Loucy (cell line): ENCODE measurements at regions not wholly inside any gene's neighbourhood (a gene's known extent, or its start where the extent isn't known, plus 50 kb on each side); places are given as distances from the start of the nearest gene placed in this dataset.
A peak's percentile ranks its signal among the peaks of the same experiment; 100 is the strongest.

Experiments
- H2AFZ ChIP-seq: fragments of 200-600 bp; sonication (generic); 2 replicates; pipeline ENCODE4 v1.6.0; 2016; ENCODE audit warnings: antibody characterized with exemption, mild to moderate bottlenecking, low read length, moderate library complexity
- H3F3A ChIP-seq: fragments of 200-600 bp; 2 replicates; pipeline ENCODE4 v1.6.0; 2016; ENCODE audit warnings: antibody characterized with exemption, low read depth, mild to moderate bottlenecking
- H3K27me3 ChIP-seq: fragments of 200-600 bp; sonication (generic); 2 replicates; pipeline ENCODE4 v1.6.1; 2014; ENCODE audit warnings: low read length, mild to moderate bottlenecking; ENCODE audit not compliant: insufficient read depth, poor library complexity, severe bottlenecking
- H3K36me3 ChIP-seq: fragments of 200-600 bp; sonication (generic); 2 replicates; pipeline ENCODE4 v1.6.1; 2016; ENCODE audit warnings: low read length; ENCODE audit not compliant: insufficient read depth
- H3K4me1 ChIP-seq: fragments of 200-600 bp; sonication (generic); 2 replicates; pipeline ENCODE4 v1.5.1; 2014; ENCODE audit warnings: low read length, mild to moderate bottlenecking; ENCODE audit not compliant: insufficient read depth, poor library complexity, severe bottlenecking
- H3K4me2 ChIP-seq: fragments of 200-600 bp; sonication (generic); 2 replicates; pipeline ENCODE4 v1.6.0; 2014; ENCODE audit warnings: antibody characterized with exemption, low read length, low read depth, mild to moderate bottlenecking; ENCODE audit not compliant: poor library complexity, severe bottlenecking
- H3K4me3 ChIP-seq: fragments of 200-600 bp; sonication (generic); 2 replicates; pipeline ENCODE4 v1.5.1; 2014; ENCODE audit warnings: low read length, mild to moderate bottlenecking, mixed read lengths; ENCODE audit not compliant: poor library complexity, severe bottlenecking
- H3K79me2 ChIP-seq: fragments of 200-600 bp; sonication (generic); 2 replicates; pipeline ENCODE4 v1.6.1; 2014; ENCODE audit warnings: low read length; ENCODE audit not compliant: insufficient read depth
- H3K9ac ChIP-seq: fragments of 200-600 bp; sonication (generic); 2 replicates; pipeline ENCODE4 v1.6.0; 2014; ENCODE audit warnings: mild to moderate bottlenecking, low read depth, low read length, moderate library complexity; ENCODE audit not compliant: poor library complexity, severe bottlenecking
- H3K9me2 ChIP-seq: fragments of 200-600 bp; sonication (generic); replicated peaks from 2 replicates; pipeline ENCODE4 v1.6.1; 2016; ENCODE audit warnings: low read depth, low read length, mixed read lengths
- H3K9me3 ChIP-seq: fragments of 200-600 bp; sonication (generic); 2 replicates; pipeline ENCODE4 v1.6.1; 2014; ENCODE audit warnings: mild to moderate bottlenecking, antibody characterized with exemption, low read length, low read depth; ENCODE audit not compliant: insufficient read depth
- H4K20me1 ChIP-seq: fragments of 200-600 bp; sonication (generic); 2 replicates; pipeline ENCODE4 v1.6.0; 2014; ENCODE audit warnings: antibody characterized with exemption, low read length, mild to moderate bottlenecking; ENCODE audit not compliant: insufficient read depth, poor library complexity, severe bottlenecking
- EZH2phosphoT487 ChIP-seq: fragments of 200-600 bp; IDR thresholded peaks from 2 replicates; pipeline ENCODE4 v1.6.1; 2018; ENCODE audit warnings: antibody characterized with exemption, mild to moderate bottlenecking, moderate library complexity, borderline replicate concordance
- TF ChIP-seq, protein P1 (sequence below): fragments of 200-600 bp; sonication (generic); conservative IDR thresholded peaks from 2 replicates; pipeline ENCODE4 v1.5.1; 2014; ENCODE audit warnings: mild to moderate bottlenecking, antibody characterized with exemption, low read length

- Histone ChIP-seq H3K4me2 (peak overlapping the region; percentile 60), H4K20me1 (no peaks in the 10 kb centered on the region), H3K9ac (peak overlapping the region; percentile 67), H3K79me2 (no peaks in the 10 kb centered on the region), H3K36me3 (no peaks in the 10 kb centered on the region), H3F3A (peaks cover 8% of the 10 kb centered on the region; the same call in 1 of the 2 replicates), H3K4me1 (peaks cover 39% of the 10 kb centered on the region), H3K9me3 (no peaks in the 10 kb centered on the region), H2AFZ (peak overlapping the region; percentile 25), H3K9me2 (no peaks in the 10 kb centered on the region), H3K27me3 (no peaks in the 10 kb centered on the region), H3K4me3 (no peak overlapping the region)
- TF ChIP-seq, protein P1, sequence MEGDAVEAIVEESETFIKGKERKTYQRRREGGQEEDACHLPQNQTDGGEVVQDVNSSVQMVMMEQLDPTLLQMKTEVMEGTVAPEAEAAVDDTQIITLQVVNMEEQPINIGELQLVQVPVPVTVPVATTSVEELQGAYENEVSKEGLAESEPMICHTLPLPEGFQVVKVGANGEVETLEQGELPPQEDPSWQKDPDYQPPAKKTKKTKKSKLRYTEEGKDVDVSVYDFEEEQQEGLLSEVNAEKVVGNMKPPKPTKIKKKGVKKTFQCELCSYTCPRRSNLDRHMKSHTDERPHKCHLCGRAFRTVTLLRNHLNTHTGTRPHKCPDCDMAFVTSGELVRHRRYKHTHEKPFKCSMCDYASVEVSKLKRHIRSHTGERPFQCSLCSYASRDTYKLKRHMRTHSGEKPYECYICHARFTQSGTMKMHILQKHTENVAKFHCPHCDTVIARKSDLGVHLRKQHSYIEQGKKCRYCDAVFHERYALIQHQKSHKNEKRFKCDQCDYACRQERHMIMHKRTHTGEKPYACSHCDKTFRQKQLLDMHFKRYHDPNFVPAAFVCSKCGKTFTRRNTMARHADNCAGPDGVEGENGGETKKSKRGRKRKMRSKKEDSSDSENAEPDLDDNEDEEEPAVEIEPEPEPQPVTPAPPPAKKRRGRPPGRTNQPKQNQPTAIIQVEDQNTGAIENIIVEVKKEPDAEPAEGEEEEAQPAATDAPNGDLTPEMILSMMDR, result no peak
- no peak for TF ChIP-seq EZH2phosphoT487
These were observed 78.3 kb upstream of the ALDH1L1 start for GRCh38 chr3:126258670-126259069.

- Histone ChIP-seq H3F3A (peaks cover 8% of the 10 kb centered on the region; the same call in 1 of the 2 replicates), H4K20me1 (no peaks in the 10 kb centered on the region), H3K4me2 (peak overlapping the region; percentile 60), H3K4me1 (peaks cover 39% of the 10 kb centered on the region), H3K27me3 (no peaks in the 10 kb centered on the region), H3K36me3 (no peaks in the 10 kb centered on the region), H2AFZ (no peak overlapping the region), H3K9me3 (no peaks in the 10 kb centered on the region), H3K79me2 (no peaks in the 10 kb centered on the region), H3K9me2 (no peaks in the 10 kb centered on the region), H3K4me3 (no peak overlapping the region), H3K9ac (peak overlapping the region; percentile 67)
- TF ChIP-seq, protein P1, result no peak
- no peak for TF ChIP-seq EZH2phosphoT487
These were observed 77.6 kb upstream of the ALDH1L1 start for GRCh38 chr3:126257984-126258383.

DNA sequence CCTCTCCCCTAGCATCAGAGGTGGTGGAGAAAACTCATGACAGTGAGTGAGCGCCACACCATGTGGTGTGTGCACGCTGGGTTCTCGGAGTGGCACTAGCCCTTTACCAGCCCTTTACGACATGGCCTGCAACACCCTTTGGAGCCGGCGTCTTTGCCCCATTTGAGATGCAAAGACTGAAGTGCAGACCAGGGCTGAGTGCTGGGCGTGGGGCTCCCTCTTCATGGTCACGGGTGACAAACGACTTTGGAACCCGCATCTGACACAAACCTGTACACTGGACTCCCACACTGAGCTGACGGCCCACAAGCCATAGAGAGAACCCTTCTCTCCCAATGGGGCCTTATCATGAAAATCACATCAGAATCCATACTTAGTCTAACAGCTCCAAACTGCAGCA is 76.8 kb upstream of the ALDH1L1 start:
- no peaks in the 10 kb centered on the region for H4K20me1 ChIP-seq
- H3K27me3 ChIP-seq, result no peaks in the 10 kb centered on the region
- H3K4me1 ChIP-seq, result peaks cover 39% of the 10 kb centered on the region
- H3K9ac ChIP-seq, result no peak overlapping the region
- H3F3A ChIP-seq, result peaks cover 8% of the 10 kb centered on the region; the same call in 1 of the 2 replicates
- H3K4me3 ChIP-seq, result no peak overlapping the region
- TF ChIP-seq EZH2phosphoT487, result no peak
- TF ChIP-seq, protein P1, result no peak
- H3K36me3 ChIP-seq, result no peaks in the 10 kb centered on the region
- H2AFZ ChIP-seq, result no peak overlapping the region
- H3K79me2 ChIP-seq, result no peaks in the 10 kb centered on the region
- H3K9me3 ChIP-seq, result no peaks in the 10 kb centered on the region
- H3K4me2 ChIP-seq, result no peak overlapping the region
- H3K9me2 ChIP-seq, result no peaks in the 10 kb centered on the region
